ENCODE measurements at regions not wholly inside any gene's neighbourhood (a gene's known extent, or its start where the extent isn't known, plus 50 kb on each side); places are given as distances from the start of the nearest gene placed in this dataset.

DNA sequence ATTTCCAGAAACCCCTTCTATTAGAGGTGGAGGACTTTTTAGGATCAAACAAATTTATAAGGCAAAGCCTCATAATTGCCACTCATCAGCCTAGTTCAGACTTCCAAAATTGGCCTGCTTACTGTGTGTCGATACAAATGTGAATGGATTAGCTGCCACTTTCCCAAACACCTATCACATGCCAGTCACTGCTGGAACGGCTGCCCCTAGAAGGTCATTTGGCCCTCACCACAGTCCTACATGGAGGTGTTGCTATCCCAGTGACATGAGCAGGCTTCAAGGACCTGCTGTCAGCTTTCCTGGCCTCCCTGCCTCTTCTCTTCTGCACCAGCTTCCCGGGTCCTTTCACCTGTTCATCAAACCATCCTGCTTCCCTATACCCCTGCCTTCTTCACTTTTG is 279.2 kb upstream of the SKOR2 start:
- no peak for DNase-seq

DNA sequence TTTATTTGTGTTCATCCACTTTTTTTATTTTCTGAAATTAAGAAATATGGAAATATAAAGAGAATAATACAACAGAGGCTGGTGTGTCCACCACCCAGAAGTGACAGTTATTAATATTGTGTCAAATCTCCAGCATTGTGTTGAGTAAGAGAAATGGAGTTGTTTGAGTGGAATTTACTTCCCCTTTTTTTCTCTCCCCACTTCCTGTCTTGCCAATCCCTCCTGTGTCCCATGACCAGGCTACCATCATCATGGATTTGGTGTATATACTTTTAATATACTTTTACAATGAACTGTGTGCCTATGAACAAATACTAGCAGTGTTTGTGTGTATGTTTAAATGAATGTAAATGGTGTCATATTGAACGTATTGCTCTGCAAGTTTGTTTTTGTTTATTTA is 276.9 kb upstream of the SKOR2 start:
- no peak for DNase-seq

DNA sequence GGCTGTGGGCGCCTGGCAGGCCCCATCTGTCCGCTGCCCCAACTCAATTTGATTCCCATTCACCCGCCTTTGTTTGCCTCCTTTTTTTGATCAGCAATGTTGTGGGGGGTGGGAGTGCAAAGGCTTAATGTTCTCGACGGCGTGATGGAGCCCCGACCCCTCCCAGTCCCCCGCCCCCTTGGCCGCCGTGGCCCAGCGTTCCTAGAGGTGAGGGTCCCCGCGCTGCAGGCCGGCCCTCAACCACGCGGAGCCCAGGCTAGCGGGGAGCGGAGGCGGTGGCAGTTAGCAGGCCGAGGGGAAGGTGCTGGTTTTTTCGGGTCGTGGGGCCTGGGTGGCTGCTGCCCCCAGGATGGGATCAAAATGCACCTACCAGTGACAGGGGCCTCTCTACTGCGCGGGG is 274.7 kb upstream of the SKOR2 start:
- DNase-seq = no peak

DNA sequence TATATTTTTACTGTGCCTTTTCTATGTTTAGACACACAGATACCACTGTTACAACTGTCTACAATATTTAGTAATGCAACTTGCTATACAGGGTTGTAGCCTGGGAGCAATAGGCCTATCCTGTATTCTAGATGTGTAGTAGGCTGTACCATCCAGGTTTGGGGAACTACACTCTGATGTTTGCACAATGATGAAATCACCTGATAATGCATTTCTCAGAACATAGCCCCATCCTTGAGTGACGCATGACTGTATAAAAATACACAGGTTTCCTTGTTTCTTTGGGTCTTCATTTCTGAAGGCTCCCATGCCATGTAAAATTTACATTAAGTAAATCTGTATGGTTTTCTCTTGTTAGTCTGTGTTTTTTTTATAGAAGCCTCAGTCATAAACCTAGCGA is 270.9 kb upstream of the SKOR2 start:
- DNase-seq = no peak

DNA sequence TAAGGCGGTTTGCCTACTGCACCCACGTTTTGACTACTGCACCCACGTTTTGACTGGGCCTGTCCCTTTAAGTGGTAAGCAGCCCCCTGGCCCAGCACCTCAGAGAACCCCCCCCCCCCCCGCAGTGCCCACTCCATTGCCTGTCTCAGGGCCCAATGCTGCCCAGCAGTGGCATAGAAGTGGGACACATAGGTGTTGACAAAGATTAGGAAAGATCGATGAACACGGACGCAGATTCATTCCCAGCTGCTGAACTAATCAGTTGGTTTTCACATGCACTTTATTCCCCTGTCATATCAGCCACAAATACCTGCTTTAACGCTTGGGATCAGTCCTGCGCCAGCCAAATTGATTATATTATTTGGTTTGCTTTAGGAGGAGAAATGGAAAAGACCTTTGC is 268.8 kb upstream of the SKOR2 start:
- DNase-seq = no peak

DNA sequence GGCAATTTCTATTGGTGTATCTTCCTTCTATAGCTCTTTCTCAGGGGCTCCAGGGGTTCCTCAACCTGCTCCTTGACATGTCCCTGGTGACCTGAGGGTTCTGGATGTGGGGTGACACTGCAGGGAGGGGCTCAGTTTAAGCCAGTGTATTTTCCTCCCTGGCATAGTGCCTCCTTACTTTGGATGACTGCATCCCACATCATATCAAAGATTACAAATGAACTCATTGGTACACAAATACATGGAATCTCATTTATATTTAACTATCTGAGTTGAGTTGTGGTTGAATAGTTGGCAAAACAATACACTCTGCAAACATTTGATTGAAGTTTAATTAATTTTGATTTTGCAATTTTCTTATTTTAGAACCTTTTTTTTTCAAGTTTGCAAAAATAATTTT is 268.2 kb upstream of the SKOR2 start:
- DNase-seq = no peak

DNA sequence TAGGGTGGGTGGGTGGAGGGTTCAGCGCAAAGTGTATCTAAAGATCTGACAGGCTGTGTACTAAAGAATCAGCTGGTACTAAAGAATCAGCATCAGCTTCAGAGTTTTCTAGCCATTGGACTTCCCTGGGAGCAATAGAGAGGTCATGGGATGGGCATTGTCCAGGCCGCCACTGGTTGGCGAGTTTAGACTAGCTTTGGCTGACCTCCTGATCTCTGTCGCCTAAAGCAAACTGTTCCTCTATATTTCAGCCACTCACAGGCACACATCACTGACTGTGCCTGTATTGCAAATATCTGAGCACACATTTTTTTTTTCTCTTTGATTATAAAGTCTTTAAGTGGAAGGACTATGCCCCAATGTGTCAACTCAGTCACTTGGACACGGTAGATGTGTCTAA is 267.8 kb upstream of the SKOR2 start:
- no peak for DNase-seq

DNA sequence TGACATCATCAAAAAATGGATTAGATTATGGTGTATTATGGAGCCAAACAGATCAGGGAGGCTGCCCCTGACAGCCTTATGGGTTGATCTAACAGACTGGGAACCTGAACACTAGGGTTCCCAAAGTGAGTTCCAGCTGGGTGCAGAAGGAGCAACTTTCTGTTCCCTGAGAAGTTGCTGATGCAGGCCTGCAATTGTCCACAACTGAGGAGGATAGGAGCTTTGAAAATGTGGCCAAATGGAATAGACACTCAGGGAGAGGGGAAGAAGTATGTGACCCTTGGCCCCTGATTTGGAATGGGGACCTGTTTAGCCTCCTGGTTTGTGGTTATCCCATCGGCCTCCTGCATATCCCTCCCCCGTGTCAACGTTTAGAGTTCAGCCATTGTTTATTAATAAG is 262.2 kb upstream of the SKOR2 start:
- no peak for DNase-seq

DNA sequence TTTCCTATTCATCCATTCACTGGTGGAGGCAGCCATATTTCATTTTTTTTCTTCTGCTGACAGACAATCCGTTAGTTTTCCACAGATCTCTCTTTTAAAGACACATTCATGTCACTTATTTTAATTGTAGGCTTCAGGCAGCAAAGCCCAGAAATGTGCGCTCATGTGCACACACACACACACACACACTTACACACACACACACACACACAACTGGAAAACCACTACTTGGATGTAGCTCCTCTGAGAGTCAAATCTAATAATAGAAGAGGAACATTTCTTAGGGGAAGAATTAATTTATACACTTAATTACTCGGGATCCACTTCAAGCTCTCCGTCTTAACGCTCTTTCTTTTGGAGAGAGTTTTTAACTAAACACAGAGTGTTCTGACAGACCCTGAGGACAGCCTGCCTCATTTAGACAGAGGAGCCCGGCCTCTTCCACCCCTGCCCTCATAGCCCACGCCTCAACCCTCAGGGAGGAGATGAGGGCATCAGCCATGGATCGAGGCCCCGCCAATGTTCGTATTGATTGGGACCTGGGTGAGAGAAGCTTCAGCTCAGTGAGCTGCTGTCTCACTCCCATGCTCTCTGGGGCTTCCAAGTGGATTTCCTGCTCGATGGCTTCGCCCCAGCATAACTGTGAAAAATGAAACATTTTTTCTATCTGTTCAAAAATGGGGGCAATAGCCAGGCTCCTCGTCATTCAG is 261.4 kb upstream of the SKOR2 start:
- DNase-seq = no peak

DNA sequence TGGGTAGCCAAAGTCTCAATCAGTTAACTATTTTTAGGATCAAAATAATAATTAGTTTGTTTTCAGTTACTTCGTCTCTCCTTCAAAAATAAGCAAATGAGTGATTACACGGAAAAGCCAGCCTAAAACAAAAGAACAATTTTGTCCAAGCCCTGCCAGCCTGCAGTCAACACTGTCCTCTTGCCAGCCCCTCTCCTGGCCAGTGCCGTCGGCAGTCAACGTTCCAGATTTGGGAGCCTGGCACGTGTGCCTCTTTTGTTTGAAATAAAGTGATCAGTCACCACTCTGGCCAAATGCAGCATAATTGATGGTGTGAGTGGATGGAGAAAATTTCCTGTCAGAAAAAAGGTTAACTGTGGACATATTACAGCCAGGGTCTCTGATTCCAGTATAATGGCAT is 260.6 kb upstream of the SKOR2 start:
- no peak for DNase-seq

DNA sequence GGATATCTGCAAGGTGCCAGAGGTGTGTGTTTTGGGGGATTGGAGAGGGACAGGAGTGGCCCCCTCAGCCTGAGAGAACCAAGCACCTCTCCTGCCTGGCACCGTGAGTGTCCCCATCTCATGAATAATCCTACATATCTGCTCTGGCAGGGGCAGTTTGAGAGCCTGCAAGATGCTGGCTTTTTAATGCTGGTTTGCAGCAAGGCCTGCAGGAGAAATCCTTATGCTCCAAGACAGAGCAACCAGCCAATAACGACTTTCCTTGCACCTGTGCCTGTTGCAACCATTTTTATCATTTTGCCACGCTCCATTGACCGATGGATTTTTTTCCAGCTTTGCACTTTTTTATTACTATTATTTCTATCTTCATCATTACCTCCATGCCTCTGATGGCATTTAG is 259.4 kb upstream of the SKOR2 start:
- DNase-seq = no peak

DNA sequence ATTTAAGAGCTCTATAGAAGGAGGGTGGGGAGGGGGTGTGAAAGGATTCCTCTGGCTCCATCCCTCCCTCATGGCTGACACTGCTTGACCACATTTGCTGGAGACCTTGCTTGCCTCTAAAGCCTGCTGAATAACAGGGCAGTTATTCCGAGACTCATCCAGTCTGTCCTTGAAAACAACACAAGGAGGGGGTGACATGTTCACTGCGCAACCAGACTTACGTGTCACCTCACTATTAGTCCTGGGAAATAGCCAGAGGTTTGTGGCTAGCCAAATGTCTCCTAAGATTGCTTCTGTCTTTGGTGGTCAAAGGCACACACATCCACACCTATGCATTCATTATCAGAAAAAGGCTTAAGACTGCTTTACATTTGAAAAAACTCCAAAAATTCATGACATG is 256.2 kb upstream of the SKOR2 start:
- DNase-seq = no peak

DNA sequence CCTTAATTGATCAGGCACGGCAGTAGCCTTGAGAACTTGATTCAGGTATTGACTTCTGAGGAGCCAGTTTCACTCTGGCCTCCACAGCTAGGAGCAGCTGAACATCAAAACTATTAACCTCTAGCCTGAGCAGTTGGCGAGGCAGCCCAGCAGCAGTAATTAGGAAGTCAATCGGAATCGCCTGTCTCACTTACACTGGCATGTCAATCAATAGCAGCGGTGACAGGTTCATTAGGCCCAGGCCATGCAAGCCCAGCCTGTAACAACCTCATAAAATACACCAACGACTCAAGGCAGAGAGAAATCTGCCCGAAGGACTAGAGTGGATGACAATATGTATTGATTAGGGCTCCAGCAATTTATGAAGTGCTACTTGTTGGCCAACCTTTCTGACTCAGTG is 255.4 kb upstream of the SKOR2 start:
- no peak for DNase-seq

DNA sequence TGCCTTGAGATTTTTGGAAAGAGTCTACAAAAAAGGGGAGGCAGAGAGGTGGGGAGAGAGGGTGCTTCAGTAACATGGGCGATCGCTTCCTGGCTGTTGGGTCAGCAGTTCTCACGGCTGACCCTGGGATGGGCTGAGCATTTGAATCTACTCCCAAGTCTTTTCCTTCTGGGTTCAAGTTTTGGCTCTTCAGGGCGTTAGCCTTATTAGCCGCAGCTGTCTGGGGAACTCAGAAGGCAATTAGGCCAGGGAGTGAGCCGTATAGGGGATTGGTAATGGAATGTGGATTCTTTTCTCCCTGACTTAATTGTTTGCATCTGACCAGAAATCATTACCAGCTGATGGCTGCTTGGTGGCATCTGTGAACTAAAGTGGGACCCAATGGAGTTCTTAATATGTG is 250.5 kb upstream of the SKOR2 start:
- no peak for DNase-seq

DNA sequence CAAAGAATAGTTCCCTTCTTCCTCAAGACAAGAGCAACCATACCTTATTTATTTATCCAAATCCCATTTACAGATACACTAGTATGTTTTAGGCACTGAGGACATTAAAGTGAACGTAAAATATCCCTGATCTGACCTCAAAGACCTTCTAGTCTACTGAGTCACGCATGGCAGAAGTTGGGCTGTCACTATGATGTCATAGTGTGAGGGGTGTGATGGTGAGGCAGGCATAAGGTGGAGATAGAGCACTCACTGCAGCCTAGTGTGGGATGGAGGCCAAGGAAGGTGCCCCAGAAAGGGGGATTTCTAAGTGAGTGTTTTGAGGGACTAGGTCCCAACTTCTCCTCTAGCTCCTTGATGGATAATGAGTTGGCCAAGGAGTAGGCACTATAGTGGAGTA is 249.5 kb upstream of the SKOR2 start:
- no peak for DNase-seq

DNA sequence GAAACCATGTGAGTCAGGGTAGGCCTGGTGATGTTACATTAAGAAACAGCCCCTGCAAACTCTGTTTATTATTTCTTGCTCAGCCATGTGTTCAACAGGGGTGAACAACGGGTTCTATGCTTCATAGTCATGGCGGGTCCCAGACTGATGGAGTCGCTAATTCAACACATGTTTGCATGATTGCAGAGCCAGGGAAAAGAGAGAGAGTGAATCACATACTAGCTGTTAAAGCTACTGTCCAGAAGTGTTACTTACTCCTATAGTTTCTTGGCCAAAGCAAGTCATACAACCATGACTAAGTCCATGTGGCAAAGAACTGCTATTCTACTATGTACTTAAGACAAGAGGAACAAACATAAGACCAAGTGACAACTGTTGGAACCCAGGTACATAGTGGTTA is 241.2 kb upstream of the SKOR2 start:
- DNase-seq = no peak

DNA sequence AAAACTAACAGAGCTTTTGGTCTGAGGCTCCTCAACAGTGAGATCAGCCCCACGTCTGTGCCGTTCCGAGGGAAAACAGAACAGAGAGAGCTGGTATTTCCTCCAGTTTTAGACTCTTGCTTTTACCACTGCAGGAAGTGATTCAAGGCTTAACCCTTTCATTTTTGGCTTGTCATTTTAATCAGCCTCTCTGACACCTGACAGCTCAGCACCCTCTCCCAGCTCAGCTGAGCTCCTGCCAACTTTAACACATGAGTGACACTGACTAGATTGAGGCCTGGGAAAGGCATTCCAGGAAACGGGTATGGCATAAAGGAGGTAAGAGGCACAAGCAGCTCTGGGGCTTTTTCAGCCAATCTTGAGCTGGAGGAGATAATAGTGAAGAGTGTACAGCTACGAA is 239.4 kb upstream of the SKOR2 start:
- DNase-seq = no peak

DNA sequence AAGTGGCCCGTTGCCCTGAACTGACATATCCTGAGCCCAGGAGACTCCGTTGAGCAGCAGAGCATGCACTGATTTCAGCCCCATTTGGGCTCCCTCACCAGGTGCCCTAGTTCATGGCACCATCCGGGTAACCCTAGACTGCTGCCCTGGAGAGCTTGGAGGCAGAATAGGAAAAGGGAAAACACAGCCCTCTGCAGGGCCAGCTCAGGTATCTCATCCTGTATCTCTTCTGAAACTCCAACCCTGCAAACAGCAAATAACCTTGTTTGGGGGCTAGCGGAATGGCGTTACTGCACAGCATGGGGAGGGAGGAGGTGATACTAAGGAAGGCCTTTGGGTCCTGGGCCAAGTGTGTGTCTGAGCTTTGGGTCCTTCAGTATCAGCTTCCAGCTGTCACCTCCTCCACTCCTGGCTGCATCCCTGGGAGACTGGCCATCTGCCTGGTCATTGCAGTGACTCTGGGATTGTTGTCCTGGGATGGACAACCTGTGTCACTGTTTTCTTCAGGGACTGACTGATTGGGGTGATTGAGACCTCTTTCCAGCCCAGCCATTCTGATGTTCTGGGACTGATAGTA is 233.8 kb upstream of the SKOR2 start:
- no peak for DNase-seq

DNA sequence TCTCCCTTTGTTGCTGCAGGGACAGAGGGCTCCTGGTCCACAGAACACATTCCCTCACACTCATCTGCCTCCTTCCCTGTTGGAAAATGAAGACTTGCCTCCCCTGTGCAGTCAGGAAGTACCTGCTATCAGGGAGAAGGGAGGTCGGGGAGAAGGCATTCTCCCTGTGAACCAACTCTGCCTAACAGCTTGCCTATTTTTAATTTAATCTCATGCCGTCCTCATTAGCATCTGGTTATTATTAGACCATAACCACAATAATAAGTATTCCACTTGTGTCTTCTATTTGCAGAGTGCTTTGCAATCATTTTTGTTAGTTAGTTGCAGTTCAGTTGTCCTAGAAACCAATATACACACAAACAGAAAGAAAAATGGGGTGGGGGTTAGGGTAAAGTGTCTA is 232.6 kb upstream of the SKOR2 start:
- no peak for DNase-seq

DNA sequence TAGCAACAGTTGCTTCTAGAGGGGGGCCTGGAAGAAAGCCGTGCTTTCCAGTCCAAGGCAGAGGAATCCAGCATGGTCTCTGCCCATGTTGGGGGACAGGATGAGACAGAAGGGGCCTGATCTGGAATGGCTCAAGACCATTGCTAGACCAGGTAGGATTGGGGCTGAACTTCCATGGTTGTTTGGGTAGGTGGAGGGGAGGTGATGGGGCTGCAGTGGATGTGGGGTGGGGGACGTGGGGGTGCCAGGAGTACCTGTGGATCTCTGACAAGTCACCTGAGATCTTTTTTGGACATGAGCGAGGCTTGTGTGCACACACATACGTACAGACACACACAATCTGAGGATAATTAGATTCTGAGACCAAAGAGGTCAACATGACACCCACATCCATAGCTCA is 228.7 kb upstream of the SKOR2 start:
- DNase-seq = no peak

DNA sequence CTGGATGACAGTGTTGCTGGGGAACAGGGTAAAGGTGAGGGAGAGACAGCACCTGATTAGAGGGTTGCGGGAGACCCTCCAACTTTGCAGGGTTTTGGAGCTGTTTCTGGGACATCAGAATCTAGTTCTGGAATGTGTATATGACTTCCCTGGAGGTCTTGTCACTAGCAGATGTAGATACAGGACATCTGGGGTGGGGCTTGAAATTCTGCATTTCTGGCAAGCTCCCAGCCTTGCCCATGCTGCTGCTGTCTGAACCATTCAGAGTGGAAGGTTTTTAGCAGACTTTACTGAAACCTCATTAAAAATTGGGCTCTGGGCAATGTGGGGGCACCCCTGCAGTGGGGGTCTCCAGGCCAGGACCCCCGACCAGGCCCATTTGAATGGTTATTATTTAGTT is 220.3 kb upstream of the SKOR2 start:
- no peak for DNase-seq

DNA sequence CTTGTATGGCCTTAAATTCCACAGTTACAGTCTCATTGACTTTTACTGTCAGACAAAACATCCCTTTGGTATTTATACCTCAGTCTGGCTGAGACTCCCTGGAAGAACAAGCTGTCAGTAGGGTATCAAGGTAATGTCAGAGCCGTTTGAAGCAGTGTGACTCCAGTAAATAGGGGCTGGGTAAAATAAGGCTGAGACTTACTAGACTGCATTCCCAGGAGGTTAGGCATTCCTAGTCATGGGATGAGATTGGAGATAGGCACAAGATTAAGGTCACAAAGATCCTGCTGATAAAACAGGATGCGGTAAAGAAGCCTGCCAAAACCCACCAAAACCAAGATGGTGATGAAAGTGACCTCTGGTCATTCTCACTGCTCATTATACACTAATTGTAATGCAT is 219.5 kb upstream of the SKOR2 start:
- no peak for DNase-seq

DNA sequence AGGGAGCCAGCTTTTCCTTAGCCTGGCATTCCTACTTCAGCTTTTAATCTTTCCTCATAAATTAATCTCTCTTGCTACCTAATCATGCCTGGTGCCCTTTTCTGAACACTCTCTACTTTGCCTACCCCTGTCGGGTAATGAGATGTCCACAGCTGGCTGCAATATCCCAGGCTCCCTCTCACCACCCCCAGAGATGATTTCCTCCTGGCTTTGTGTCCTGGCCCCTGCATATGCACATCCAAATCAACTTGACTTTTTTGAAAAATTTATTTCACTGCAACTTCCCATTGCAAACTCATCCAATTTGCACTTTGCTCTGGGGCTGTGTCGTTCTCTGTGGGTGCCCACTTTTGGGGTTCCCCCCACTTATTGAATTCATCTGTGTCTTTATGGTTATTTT is 218.1 kb upstream of the SKOR2 start:
- no peak for DNase-seq

DNA sequence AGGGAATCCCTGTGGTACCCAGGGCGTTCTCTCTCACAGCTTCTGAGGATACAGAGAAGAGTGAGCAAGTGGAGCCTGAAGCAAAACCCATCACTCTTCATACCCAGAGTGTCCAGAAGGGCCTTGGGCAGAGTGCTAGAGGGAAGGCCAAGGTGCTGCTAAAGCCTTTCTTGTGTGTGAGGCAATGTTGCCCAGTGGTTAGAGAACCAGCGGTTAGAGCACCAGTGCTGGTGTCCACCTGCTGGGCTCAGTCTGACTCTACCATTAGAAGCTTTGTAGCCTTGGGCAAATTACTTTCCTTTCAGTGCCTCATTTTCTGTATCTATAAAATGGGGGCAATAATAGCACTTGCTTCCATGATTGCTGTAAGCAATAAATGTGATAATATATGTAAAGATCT is 210.5 kb upstream of the SKOR2 start:
- DNase-seq = no peak

DNA sequence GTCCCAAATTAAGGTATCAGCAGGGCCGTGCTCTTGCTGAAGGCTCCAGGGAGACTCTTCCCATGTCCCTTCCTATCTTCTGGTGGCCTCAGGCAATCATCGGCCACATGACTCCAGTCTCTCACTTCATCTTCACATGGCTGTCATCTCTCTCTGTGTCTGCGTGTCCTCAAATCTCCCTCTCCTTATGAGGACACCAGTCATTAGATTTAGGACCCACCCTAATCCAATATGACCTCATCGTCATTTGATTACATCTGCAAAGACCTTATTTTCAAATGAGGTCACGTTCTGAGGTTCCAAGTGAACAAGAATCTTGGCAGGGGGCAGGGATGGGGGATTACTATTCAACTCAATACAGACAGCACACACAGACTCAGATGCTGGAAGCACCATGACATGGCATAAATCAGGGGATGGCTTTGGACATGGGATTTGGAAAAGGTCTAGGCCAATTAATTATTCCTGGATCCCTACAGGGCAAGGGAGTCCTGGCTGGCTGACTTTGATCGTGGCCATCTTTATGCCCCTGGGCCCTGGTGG is 210.0 kb upstream of the SKOR2 start:
- no peak for DNase-seq

Measured in KG1 (cell line).